HG03095 (cell line): ENCODE measurements at regions not wholly inside any gene's neighbourhood (a gene's known extent, or its start where the extent isn't known, plus 50 kb on each side); places are given as distances from the start of the nearest gene placed in this dataset.
"Not testable (repeated sequence)": the region's sequence is repeated elsewhere in the genome, so short reads cannot be mapped to it uniquely, and the experiment has no call there.

Experiments used
- ATAC-seq: cut with Tn5 transposase; IDR thresholded peaks from one replicate; pipeline ENCODE4 v1.9.1; 2021; ENCODE audit warnings: moderate library complexity; ENCODE audit not compliant: unreplicated experiment

DNA sequence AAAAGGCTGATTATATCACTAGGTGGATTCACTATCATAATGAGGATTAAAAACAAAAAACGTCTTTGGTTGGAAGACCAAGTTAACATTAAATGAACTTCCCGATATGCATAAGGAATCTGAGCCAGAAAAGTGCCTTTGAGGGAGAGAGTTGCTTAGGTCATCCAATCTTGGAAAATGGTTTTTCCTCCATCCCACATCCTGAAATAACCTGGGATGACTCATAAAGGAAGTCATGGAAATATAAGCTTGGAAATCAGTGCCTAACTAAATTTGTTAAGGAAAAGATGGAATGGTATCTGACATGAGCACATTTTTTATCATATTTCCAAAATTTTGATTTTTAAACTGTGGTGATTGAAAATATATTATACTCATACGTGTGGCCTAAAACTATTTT lies 66.0 kb downstream of the KBTBD8 start:
- ATAC-seq = no peak

DNA sequence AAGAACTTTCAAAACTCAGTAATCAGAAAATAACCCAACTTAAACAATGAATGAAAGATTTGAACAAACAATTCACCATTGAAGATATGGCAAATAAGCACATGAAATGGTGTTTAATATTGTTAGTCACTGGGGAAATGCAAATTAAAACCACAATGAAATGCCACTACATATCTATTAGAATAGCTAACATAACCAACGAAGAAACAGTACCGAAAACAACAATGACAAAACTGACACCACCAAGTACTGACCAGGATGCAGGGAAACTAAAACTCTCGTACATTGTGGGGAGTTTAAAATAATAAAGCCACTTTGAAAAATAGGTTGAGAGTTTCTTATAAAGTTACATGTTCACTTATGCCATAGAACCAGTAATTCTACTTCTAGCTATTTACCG lies 69.1 kb downstream of the KBTBD8 start:
- ATAC-seq = peak; percentile 94

DNA sequence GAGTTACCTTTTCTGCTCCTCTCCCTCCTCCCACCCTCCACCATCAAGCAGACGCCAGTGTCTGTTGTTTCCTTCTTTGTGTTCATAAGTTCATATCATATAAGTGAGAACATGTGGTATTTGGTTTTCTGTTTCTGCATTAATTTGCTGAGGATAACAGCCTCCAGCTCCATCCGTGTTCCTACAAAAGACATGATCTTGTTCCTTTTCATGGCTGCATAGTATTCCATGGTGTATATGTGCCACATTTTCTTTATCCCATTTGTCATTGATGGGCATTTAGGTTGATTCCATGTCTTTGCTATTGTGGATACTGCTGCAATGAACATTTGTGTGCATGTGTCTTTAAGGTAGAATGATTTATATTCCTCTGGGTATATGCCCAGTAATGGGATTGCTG lies 74.5 kb downstream of the KBTBD8 start:
- not testable (repeated sequence) for ATAC-seq

DNA sequence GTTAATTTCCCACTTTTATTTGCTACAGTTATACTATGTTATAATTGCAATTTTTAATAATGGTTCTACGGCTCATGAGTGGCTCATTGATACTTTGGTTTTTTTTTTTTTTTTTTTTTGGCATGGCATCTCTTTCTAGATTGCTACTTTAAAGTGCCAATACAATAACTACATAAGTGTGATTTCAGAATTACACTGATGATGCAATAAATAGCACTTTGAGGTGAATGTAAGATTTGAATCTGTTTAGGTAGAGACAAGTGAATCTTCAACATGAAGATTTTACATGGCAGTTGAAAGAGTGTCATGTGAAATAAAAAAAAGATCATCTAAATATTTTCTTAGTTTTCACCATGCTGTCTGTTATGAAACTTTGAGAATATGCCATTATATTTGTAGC lies 75.7 kb downstream of the KBTBD8 start:
- ATAC-seq = no peak

DNA sequence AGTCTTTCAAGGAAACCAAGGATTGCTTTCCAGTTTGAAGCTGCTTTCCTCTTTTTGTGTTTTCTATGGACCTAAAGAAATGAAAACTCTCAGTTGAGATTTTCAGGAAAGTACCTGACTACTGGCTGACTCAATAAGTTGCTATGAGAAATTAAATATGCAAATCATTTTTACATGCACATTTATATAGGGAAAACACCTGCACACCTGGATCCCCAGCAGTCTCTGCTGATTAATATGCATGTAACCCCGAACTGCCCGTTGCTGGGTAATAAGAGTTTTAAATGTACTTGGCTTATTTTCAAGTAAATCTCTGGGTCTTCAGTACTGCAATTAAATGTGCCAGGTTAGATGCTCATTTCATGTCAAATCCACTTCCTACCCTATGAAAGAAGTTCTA lies 77.2 kb downstream of the KBTBD8 start:
- ATAC-seq = no peak

DNA sequence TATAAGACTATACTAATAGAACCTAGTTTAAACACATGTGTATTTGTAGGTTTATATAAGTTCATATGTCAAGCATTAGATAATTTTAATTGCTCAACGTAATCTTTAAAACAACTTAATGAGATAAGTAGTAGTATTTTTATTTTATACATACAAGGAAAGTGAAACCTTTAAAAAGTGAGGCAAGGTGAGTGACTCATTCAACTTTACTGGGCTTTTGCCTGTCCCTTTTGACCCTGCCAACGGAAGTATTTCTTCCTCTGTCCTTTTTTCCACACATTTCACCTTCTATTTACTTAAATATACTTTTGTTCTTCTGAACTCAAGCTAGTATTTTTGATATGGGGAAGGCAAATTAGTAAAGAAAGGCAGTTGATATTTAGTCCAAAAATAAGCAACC lies 78.5 kb downstream of the KBTBD8 start:
- no peak for ATAC-seq

DNA sequence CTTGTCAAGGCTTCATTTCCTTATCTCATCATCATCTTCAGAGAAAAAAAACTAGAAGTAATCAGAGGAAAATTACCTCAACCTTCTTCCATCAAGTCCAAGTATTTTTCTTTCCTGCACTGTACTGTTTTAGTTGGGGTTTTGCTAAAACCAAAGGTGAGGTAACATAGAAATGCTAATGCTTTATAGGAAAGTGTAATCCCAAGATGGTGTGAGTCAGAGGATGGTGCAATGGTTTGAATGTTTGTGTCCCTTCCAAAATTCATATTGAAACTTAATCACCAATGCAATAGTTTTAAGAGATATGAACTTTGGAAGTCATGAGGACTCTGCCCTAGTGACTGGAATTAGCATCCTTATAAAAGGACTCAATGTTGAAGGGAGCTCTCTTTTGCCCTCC lies 79.5 kb downstream of the KBTBD8 start:
- ATAC-seq = no peak

DNA sequence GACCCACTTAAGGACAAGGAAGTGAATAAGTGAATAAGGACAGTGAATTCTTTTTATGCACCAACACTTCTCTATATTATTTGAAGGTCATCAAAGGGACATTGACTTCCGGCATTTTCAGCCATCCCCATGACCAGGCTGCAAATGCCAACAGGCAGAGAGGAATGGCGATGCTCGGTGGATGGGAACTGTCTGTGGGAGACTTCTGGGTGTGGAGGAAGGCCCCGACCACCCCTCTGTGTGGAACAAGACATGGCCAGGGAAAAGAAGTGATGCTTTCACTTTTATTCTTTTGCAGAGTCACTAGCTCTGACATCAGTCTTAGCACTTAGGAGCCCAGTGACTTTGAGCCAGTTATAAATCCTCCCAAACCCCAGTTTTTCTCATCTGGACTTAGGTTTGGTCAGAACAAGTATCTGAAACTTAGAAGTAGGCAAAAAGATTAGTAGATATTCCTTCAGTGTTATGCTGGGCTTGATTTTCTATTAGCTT lies 84.5 kb downstream of the KBTBD8 start:
- no peak for ATAC-seq

DNA sequence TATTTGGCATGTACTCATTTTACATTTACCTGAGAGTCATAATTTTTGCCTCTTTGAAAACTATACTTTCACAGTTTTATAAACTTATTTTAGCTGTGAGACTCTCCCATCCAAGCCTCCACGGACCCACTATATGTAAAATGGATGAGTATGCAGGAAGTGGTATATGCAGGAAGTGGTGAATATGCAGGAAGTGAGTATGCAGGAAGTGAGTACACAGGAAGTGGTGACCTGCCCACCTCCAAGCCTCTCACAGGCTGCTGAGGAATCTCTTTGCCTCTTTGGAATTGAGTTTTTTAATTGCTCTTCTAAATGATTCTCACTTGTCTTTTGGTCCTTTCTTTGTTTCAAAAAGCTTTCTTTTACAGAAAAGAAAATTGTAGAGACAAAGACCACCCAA lies 85.2 kb downstream of the KBTBD8 start:
- ATAC-seq = peak; percentile 69

DNA sequence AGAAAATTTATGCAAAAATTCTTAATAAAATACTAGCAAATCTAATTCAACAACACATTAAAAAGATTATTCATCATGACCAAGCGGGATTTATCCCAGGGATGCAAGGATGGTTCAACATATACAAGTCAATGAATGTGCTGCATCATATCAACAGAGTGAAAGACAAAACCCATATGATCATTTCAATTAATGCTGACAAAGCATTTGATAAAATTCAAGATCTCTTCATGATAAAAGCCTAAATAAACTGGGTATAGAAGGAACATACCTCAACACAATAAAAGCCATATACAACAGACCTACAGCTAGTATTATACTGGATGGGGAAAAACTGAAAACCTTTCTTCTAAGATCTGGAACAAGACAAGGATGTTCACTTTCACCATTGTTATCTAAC lies 89.7 kb downstream of the KBTBD8 start:
- ATAC-seq = no peak

DNA sequence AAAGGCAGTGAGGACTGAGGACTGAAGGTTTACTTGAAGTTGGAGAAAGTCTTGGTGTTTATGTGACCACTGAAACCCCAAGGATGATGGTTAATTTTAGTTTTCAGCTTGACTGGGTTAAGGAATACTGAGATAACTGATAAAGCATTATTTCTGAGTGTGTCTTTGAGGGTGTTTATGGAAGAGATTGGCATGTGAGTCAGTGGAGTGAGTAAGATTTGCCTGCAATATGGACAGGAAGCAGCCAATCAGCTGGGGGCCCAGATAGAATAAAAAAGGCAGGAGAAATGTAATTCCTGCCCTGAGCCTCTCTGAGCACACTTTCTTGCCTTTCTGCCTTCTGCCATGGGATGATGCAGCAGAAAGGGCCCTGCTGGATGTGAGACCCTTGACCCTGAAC lies 92.4 kb downstream of the KBTBD8 start:
- no peak for ATAC-seq

DNA sequence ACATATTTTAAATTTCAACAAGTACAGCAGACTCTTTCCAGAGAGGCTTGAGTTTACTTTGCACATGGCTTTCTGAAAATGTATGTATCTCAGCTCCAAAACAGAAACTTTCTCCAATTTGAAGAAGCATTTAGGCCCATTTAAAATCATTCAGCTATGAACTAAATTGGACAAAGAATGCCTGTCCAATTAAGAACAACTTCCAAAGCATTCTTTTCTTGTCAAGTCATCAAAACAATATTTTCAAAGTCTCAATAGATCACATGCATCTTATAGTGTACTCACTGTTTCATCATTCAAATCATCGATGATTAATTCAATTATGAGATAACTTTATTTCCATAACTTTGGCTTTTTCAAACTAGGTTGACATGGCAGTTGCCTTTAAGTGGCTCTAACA lies 95.2 kb downstream of the KBTBD8 start:
- ATAC-seq = no peak

DNA sequence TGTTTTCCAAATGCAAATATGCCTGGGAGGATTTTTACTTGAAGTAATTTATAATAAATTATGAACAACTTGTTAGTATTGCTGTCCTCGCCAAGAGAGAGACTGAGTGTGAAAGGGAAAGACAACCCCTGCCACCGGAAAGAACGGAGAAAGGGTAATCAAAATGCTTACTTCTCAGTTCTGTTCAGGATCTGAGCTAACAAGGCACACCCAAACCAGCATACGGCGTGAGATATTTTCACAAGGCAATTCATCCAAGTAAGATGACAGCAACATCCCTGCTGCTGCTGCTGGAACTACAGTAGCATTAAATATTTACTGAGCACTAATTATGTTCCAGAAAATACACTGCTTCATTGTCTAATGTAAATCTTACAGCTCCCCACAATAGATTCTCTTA lies 96.1 kb downstream of the KBTBD8 start:
- ATAC-seq = no peak

DNA sequence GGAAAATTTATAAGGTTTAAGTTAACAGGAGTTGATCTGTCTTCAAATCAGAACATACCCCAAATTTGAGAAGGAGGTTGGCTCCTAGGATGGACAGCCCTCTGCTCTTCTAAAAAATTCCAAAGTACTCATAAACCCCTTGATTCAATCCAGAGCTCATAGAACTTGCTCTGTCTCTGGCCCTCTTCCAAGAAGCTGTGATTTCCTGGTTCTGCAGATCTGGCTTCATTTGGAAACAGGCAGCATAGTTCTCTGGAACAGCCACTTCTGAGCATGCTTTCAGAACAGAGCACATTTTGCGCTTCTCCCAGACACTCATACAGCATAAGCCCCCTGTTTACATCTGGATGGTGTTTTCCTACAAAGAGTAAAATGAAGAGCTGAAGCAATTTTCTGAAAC lies 96.7 kb downstream of the KBTBD8 start:
- ATAC-seq = no peak

DNA sequence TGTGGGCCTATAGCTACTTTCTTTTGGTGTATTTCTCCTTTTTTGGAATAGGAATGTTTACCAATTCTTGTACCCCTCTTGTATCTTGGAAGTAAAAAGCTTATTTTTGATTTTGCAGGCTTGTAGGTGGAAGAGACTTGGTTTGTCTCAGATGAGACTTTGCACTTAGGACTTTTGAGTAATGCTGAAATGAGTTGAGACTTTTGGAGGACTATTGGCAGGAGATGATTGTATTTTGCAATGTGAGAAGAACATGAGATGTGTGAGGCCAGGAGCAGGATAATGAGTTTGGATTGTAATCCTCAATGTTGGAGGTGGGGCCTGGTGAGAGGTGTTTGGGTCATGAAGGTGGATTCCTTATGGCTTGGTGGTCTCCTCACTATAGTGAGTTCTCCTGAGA lies 106.3 kb downstream of the KBTBD8 start:
- no peak for ATAC-seq

DNA sequence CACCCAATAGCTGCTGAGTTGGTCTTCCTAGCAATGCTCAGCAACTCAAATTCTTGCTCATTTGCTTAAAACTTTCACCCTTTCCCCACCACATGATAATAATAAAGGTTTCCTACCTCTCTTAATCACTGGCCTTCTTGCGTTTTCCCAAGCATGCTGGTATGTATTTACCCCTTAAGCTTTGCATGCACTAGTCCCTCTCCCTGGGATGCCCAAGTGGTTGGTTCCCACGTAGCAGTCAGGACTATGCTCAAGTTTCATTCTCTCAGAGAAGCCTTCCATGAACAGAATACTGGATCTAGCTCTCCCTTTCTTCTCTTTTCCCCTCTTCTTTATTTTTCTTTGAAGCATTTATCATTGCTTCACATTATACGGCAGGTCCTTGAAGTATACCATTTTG lies 108.8 kb downstream of the KBTBD8 start:
- ATAC-seq = no peak

DNA sequence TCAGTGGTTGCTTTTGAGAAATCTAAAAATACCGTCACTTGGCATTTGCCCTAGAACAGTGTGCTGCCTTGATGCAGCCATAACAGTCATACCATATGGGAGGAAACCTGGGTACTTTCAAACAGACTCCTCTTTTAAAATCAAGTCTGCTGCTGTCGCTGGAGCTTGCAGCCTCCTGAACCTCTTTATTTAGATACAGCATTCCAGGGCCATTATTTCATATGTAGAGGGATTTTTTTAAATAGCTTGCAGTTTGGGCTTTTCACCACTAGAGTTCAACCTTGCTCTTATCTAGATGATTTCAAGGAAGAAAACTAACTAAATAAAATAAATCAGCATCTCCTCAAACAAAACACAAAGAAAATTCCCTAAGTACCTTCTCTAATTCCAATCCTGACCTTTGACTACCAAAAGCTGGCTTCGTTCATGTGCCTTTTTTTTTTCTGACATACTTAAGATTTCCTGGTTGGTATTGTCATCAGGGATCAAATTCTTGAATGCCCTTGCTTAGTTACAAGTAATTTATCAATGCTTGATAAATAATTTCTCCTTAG lies 111.6 kb downstream of the KBTBD8 start:
- ATAC-seq = no peak

DNA sequence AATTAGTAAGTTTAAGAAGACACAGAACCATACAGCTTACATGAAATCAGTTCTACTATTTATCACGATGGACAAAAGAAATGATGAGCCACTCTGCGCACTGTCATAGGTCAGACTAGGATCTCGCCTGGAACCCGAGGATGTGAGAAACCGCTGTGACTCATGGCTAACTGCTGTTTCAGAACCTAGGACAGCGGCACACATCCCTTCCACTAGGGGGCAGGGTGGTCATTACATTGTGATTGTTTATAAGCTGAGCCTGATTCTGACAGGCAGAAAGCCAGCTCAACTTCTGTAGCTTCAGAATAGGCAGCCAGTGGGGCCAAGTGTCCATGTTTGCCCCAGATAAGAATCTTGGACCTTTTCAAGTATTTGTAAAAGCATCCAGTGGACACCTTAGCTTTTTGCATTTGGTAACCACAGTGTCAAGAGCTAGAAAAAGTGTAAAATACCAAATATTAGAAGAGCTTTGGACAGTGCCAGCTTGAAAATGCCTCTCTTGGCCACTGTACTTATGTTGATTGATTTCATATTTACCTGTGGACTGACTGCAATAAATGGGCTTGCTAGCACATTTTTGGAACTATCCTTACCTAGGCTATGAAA lies 115.8 kb downstream of the KBTBD8 start:
- peak; percentile 98 for ATAC-seq

DNA sequence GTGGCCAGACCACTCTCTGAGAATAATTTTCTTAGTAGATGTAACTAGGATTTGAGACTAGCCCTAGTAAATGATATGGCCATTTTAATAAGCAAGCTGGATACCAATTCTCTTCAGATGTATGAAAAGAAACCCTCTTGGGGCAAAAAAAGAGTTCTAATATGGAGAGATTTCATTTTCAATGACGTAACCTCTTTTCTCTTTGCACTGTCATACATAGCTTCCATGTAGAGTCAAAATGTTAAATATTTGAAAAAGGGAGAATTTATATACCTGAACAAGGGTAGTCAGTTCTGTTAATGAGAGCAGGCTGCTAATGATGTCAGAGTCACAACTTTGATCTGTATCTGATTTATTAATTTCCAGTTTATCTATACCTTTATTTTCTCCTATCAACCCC lies 120.0 kb downstream of the KBTBD8 start:
- no peak for ATAC-seq

DNA sequence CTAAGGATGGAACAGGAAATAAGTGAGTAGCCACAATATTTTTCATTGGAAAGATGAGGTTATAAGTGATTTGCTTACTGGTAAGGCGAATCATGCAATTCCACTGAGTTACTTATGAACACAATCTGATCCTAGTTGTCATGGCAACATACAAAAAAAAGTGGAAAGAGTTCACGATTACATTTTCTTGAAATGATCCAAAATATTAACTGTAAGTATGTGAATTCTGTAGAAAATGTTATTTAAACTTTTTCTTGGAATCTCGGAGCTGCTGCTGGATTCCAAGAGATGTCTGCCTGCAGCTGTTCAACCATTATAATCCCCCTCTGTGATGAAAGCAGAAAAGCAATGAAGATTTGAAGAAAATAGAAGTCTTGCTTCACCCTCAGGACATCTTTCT lies 120.5 kb downstream of the KBTBD8 start:
- ATAC-seq = no peak

DNA sequence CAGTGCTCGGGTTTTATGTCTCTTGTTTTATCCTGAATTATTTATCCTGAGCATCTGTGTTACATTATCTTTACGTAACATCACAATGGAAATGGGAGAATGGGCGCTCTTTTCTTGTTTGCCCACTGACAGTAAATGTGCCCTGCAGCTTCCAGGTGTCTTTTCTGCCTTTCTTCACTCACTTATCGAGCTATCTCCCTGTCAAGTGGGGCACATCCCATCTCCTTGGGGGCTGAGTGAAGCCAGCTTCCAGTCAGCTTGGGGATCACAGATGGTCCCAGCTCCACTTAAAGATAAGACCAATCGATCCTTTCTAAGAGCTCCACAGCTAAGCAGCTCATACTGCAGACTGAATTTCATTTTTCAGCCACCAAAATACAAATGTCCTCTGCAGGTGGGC lies 125.8 kb downstream of the KBTBD8 start:
- no peak for ATAC-seq

DNA sequence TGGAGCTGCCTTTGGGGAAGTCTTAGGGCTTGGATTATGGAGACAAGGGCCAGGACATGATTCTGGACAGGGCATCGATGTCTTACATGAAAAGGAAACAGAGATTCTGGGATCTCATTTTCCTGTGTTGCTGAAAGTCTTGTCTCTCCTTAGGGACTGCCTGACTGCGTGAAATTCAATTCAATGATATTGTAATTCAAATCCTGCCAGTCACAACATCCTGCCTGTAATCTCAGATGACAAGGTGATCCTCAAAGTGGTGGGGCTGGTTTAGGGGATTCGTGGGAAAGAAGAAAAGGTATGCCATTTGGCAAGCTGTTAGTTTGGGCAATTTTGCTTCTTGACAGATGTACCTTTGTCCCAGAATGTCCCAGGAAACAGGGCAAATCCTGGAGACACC lies 129.1 kb downstream of the KBTBD8 start:
- no peak for ATAC-seq

DNA sequence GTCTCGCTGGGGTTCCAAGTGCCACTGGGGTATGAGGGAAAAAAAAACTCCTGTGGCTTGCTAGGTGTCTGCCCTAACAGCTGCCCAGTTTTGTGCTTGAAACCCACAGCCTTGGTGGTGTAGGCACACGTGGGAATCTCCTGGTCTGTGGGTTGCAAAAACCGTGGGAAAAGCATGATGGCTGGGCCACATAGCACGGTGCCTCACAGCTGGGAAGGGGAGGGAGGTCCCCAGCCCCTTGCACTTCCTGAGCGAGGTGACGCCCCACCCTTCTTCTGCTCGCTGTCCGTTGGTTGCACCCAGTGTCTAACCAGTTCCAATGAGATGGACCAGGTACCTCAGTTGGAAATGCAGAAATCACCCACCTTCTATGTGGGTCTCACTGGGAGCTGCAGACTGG lies 144.3 kb downstream of the KBTBD8 start:
- no peak for ATAC-seq
